Stimulated activated naive CD8-positive, alpha-beta T cell treated with anti-CD3 and anti-CD28 coated beads, Interleukin-15, amount 100 ng/mL, for 72 hours (primary cell): ENCODE measurements at regions not wholly inside any gene's neighbourhood (a gene's known extent, or its start where the extent isn't known, plus 50 kb on each side); places are given as distances from the start of the nearest gene placed in this dataset.
A peak's percentile ranks its signal among the peaks of the same experiment; 100 is the strongest.

ENCODE experiments used
- ATAC-seq: fragments of 150-1000 bp; cut with Tn5 transposase; 2 replicates; pipeline ENCODE4 v1.10.0; 2021; ENCODE audit warnings: mild to moderate bottlenecking, moderate library complexity
- DNase-seq, 2 donors: peaks; one replicate each; pipeline ENCODE4 v3.0.0; 2021 to 2022
- H3K27ac Mint-ChIP-seq, 2 donors: one replicate each; pipeline ENCODE4 v1.8.0; 2022; ENCODE audit warnings: mild to moderate bottlenecking in 2 of 2, mixed read lengths in 2 of 2, moderate library complexity in 2 of 2
- H3K27me3 Mint-ChIP-seq: one replicate; pipeline ENCODE4 v1.8.0; 2022; ENCODE audit warnings: mixed read lengths
- H3K4me1 Mint-ChIP-seq: one replicate; pipeline ENCODE4 v1.8.0; 2022; ENCODE audit warnings: mild to moderate bottlenecking, mixed read lengths
- H3K4me3 Mint-ChIP-seq, 2 donors: one replicate each; pipeline ENCODE4 v1.8.0; 2022; ENCODE audit warnings: mild to moderate bottlenecking in 2 of 2, mixed read lengths in 2 of 2, moderate library complexity in 1 of 2
- H3K9me3 Mint-ChIP-seq, 2 donors: one replicate each; pipeline ENCODE4 v1.8.0; 2022; ENCODE audit warnings: mixed read lengths in 2 of 2

- H3K27ac Mint-ChIP-seq, result no peak overlapping the region
- no peak overlapping the region for H3K4me3 Mint-ChIP-seq
- no peak for DNase-seq
Measured at GRCh38 chr4:163748449-163748848, 254.0 kb downstream of the TMA16 start.

GRCh38 chr4:163755013-163755412 lies 260.5 kb downstream of the TMA16 start:
- DNase-seq (no peak), ATAC-seq (peak; percentile 57)
- Mint-ChIP-seq H3K4me3 (no peak overlapping the region), H3K9me3 (no peaks in the 10 kb centered on the region), H3K4me1 (no peaks in the 10 kb centered on the region), H3K27ac (no peak overlapping the region), H3K27me3 (no peaks in the 10 kb centered on the region)

More at GRCh38 chr4:163748449-163748848, 254.0 kb downstream of the TMA16 start:
- H3K4me1 Mint-ChIP-seq, result no peaks in the 10 kb centered on the region
- H3K9me3 Mint-ChIP-seq, result no peaks in the 10 kb centered on the region
- ATAC-seq, result no peak
- H3K27me3 Mint-ChIP-seq, result no peaks in the 10 kb centered on the region

GRCh38 chr4:163757219-163757618 lies 262.7 kb downstream of the TMA16 start:
- H3K27ac Mint-ChIP-seq, result no peak overlapping the region
- DNase-seq (no peak), ATAC-seq (no peak)
- H3K4me1 Mint-ChIP-seq, result no peaks in the 10 kb centered on the region
- no peak overlapping the region for H3K4me3 Mint-ChIP-seq
- no peaks in the 10 kb centered on the region for H3K9me3 Mint-ChIP-seq
- H3K27me3 Mint-ChIP-seq, result no peaks in the 10 kb centered on the region

DNA sequence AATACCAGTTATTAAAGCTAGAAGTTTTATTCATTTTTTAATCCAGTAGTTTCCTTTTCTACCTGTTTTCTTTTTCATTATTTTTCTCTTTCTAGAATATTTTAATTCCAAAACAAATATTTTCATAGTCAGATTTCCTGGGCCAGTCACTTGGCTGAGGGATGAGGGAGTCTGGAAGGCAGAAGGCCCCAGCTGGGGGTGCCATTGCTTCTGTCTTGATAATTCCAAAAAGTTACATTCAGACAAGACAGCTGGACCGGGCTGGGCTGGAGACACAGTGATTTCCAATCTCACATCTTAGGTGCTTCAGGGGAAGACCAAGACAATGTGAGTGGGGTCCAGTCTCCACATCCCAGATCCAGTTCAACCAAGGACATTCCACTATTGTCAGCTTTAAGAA lies 263.5 kb downstream of the TMA16 start:
- ATAC-seq, result no peak
- H3K4me1 Mint-ChIP-seq, result no peaks in the 10 kb centered on the region
- H3K27me3 Mint-ChIP-seq, result no peaks in the 10 kb centered on the region
- H3K27ac Mint-ChIP-seq, result no peak overlapping the region
- H3K9me3 Mint-ChIP-seq, result no peaks in the 10 kb centered on the region
- H3K4me3 Mint-ChIP-seq, result no peak overlapping the region
- no peak for DNase-seq

- ATAC-seq (no peak), DNase-seq (no peak)
- no peaks in the 10 kb centered on the region for H3K27me3 Mint-ChIP-seq
- H3K4me1 Mint-ChIP-seq, result no peaks in the 10 kb centered on the region
- H3K9me3 Mint-ChIP-seq, result no peaks in the 10 kb centered on the region
- no peak overlapping the region for H3K4me3 Mint-ChIP-seq
- no peak overlapping the region for H3K27ac Mint-ChIP-seq
Measured at GRCh38 chr4:163762741-163763140, 268.3 kb downstream of the TMA16 start.

DNA sequence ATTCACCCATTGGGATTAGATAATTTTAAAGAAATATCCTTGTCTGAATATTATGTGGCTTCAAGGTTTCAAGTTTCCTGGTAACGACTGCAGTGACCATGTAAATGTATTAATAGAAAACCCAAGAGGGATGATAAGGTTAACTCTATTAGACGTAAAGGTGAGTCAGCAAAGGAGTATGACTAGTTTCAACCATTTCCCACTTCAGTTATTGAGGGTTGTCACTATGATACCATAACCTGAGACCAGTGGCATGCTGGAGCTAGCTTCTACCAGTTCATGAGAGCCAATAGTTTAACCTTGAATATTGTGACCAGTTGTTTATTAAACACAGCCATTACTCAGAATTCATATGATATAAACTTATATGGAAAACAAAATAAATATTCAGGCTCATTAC lies 270.1 kb downstream of the TMA16 start:
- Mint-ChIP-seq H3K27ac (no peak overlapping the region), H3K9me3 (no peaks in the 10 kb centered on the region), H3K4me1 (no peaks in the 10 kb centered on the region), H3K27me3 (no peaks in the 10 kb centered on the region), H3K4me3 (no peak overlapping the region)
- ATAC-seq (no peak), DNase-seq (no peak)

DNA sequence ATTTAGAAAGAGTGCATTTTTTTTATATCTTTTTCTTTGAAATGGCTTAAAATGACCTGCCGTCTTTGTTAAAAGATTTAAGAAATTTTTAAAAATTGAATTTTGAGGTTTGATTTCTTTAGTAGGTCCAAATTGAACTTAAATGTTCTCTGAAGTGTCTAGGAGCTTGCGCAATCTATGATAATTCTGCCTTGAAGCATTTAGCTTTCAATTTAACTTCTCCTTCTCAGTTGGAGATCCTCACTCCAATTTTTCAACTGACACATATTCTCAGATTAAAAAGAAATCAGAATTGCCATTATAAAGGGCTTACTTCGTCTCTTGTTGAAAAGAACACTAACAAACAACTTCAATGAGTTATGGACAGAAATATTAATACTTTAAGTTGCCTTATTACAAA lies 273.5 kb downstream of the TMA16 start:
- no peak for ATAC-seq
- Mint-ChIP-seq H3K27me3 (no peaks in the 10 kb centered on the region), H3K4me3 (no peak overlapping the region), H3K4me1 (no peaks in the 10 kb centered on the region), H3K9me3 (no peaks in the 10 kb centered on the region), H3K27ac (no peak overlapping the region)
- DNase-seq, result no peak

DNA sequence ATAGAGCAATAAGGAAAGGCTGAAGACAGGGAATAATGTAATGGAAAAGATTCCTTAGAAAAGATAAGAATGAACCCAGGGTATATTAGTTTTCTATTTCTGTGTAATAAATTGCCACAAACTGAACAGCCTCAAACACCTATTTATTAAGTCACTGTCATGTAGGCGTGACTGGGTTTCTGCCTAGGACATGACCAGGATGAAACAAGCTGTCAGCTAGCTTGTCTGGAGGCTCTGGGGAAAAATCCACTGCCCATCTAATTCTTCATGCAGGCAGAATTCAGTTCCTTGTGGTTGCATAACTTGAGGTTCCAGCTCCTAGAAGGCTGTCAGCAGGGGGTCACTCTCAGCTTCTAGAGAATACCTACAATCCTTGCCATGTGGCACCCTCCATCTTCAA lies 277.7 kb downstream of the TMA16 start:
- Mint-ChIP-seq H3K27ac (no peak overlapping the region), H3K9me3 (no peaks in the 10 kb centered on the region), H3K4me1 (no peaks in the 10 kb centered on the region), H3K27me3 (no peaks in the 10 kb centered on the region), H3K4me3 (no peak overlapping the region)
- no peak for ATAC-seq
- no peak for DNase-seq

GRCh38 chr4:163773940-163774339 lies 279.4 kb downstream of the TMA16 start:
- Mint-ChIP-seq H3K27ac (no peak overlapping the region), H3K4me1 (no peaks in the 10 kb centered on the region), H3K4me3 (no peak overlapping the region), H3K9me3 (no peaks in the 10 kb centered on the region), H3K27me3 (no peaks in the 10 kb centered on the region)
- DNase-seq (no peak), ATAC-seq (no peak)

DNA sequence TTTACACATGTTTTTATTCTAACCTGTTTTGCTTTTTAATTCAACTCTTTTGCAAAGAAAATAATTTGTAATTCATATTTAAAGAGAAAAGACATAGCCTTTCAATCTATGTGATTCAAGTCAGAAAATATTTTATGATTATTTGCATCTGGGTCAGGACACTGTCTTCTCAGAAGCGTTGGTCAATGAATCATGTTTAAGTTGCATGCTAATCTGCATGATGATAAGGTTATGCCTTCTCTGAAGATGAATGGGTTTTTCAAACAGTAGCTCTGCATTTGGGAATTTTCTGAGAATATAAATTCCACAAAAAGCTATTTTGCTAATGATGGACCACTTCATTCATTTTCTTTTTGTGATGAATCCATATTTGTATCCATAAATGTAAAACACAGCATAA lies 282.5 kb downstream of the TMA16 start:
- H3K4me3 Mint-ChIP-seq, result no peak overlapping the region
- no peak for DNase-seq
- H3K27me3 Mint-ChIP-seq, result no peaks in the 10 kb centered on the region
- H3K27ac Mint-ChIP-seq, result no peak overlapping the region
- H3K9me3 Mint-ChIP-seq, result no peaks in the 10 kb centered on the region
- ATAC-seq, result no peak
- H3K4me1 Mint-ChIP-seq, result no peaks in the 10 kb centered on the region

DNA sequence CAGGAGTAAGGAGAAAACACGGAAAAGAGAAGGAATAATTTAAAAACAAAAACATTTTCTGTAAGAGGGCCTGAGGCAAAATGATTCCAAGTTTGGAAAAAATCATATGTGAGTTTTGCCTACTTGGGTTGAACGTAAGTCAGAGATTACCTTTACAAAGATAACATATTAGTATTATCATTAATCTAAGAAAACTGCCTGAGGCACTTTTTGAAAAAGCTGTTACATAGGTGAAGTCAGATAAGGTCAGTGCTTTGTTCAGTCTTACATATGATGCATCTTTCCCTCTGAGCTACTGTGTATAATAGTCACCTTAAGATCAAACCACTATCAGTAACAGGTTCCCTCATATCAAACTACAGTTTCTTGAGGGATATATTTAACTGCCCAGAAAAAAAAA lies 287.2 kb downstream of the TMA16 start:
- DNase-seq (no peak), ATAC-seq (no peak)
- Mint-ChIP-seq H3K4me1 (no peaks in the 10 kb centered on the region), H3K27ac (no peak overlapping the region), H3K9me3 (no peaks in the 10 kb centered on the region), H3K27me3 (no peaks in the 10 kb centered on the region), H3K4me3 (no peak overlapping the region)

- ATAC-seq (no peak), DNase-seq (no peak)
- H3K27me3 Mint-ChIP-seq, result no peaks in the 10 kb centered on the region
- H3K4me1 Mint-ChIP-seq, result no peaks in the 10 kb centered on the region
- H3K4me3 Mint-ChIP-seq, result no peak overlapping the region
- H3K27ac Mint-ChIP-seq, result no peak overlapping the region
- H3K9me3 Mint-ChIP-seq, result no peaks in the 10 kb centered on the region
Measured at GRCh38 chr4:163790231-163790630, 295.7 kb downstream of the TMA16 start.

DNA sequence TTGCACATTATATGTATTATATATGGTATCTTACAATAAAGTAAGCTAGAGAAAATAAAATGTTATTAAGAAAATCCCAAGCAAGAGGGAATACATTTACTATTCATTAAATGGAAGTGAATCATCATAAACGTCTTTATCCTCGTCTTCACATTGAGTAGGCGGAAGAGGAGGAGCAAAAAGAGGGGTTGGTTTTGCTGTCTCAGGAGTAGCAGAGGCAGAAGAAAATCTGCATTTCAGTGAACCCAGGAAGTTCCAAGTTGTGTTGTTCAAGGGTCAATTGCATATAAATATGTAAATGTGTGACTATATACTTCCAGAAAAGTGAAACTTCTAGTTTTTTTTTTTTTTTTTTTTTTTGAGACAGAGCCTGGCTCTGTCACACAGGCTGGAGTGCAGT lies 301.4 kb downstream of the TMA16 start:
- no peak overlapping the region for H3K4me3 Mint-ChIP-seq
- ATAC-seq (no peak), DNase-seq (no peak)
- H3K27ac Mint-ChIP-seq, result no peak overlapping the region
- H3K4me1 Mint-ChIP-seq, result no peaks in the 10 kb centered on the region
- no peaks in the 10 kb centered on the region for H3K9me3 Mint-ChIP-seq
- H3K27me3 Mint-ChIP-seq, result no peaks in the 10 kb centered on the region

GRCh38 chr4:163804001-163804400 lies 309.5 kb downstream of the TMA16 start:
- H3K9me3 Mint-ChIP-seq, result no peaks in the 10 kb centered on the region
- DNase-seq (no peak), ATAC-seq (no peak)
- H3K27me3 Mint-ChIP-seq, result no peaks in the 10 kb centered on the region
- no peak overlapping the region for H3K27ac Mint-ChIP-seq
- no peak overlapping the region for H3K4me3 Mint-ChIP-seq
- H3K4me1 Mint-ChIP-seq, result no peaks in the 10 kb centered on the region

GRCh38 chr4:163806653-163807052 lies 312.2 kb downstream of the TMA16 start:
- Mint-ChIP-seq H3K27me3 (no peaks in the 10 kb centered on the region), H3K9me3 (no peaks in the 10 kb centered on the region), H3K4me1 (no peaks in the 10 kb centered on the region), H3K27ac (no peak overlapping the region), H3K4me3 (no peak overlapping the region)
- DNase-seq, result no peak
- ATAC-seq, result no peak

DNA sequence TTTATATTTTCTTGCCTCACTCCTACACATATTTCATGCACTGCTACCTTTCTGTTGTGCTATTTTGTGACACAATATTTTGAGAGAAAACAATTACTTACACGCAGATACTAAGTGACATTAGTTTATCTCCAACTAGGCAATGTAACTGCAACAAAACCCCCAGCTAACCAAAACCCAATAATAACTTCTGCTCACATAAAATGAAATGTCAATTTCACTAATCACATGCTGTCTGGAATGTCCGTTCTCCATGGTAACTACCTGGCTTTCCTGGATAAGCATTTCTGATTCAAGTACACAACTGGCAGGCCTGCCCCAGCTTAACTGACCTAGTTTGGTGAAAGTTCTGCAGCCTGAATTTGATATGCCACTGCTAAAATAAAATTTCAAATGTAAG lies 313.5 kb downstream of the TMA16 start:
- DNase-seq (no peak), ATAC-seq (no peak)
- no peaks in the 10 kb centered on the region for H3K27me3 Mint-ChIP-seq
- H3K9me3 Mint-ChIP-seq, result no peaks in the 10 kb centered on the region
- no peaks in the 10 kb centered on the region for H3K4me1 Mint-ChIP-seq
- no peak overlapping the region for H3K4me3 Mint-ChIP-seq
- H3K27ac Mint-ChIP-seq, result no peak overlapping the region

GRCh38 chr4:163810755-163811154 lies 316.3 kb downstream of the TMA16 start:
- H3K4me3 Mint-ChIP-seq, result no peak overlapping the region
- no peaks in the 10 kb centered on the region for H3K4me1 Mint-ChIP-seq
- no peak for DNase-seq
- ATAC-seq, result no peak
- H3K27ac Mint-ChIP-seq, result no peak overlapping the region
- no peaks in the 10 kb centered on the region for H3K9me3 Mint-ChIP-seq
- H3K27me3 Mint-ChIP-seq, result no peaks in the 10 kb centered on the region

DNA sequence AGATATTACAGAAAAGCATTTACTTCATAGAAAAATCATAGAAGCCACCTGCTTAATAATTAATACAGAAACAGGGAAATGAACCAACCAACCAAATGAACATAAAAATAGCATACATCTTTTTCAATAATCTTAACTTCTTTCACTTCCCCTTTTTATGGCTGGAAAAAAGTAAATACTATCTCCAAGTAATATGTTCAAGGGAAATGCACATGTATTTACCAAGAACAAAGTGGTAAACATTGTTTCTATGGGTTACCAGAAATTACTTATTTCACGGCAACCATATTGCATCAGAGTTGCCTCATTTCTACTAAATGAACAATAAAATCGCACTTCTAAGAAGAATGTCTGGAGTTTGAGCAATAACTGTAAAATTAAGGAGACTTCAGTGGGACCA lies 321.3 kb downstream of the TMA16 start:
- Mint-ChIP-seq H3K27ac (no peak overlapping the region), H3K27me3 (no peaks in the 10 kb centered on the region), H3K4me1 (no peaks in the 10 kb centered on the region), H3K4me3 (no peak overlapping the region), H3K9me3 (no peaks in the 10 kb centered on the region)
- DNase-seq, result no peak
- ATAC-seq, result no peak
